ENCODE measurements at regions not wholly inside any gene's neighbourhood (a gene's known extent, or its start where the extent isn't known, plus 50 kb on each side); places are given as distances from the start of the nearest gene placed in this dataset.

DNA sequence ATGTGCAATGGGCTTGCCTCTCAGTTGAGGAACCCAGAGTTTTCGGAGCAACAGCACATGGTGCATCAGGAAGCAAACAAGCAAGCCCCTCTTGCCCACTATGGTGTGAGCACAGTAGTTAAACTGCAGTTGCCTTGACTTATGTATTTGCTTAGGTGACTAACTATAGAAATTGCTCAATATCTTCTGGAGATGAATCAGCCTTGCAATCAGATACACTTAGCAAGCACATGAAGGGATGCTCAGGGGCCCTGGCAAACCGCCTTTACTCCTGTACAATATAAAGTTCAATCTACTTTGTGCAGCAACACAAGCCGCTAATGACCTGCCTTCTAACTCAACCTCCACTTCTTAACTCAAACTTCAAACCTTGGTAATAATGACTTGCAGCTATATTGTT lies 581.7 kb upstream of the RIOK2 start:
- TF ChIP-seq, protein P1, sequence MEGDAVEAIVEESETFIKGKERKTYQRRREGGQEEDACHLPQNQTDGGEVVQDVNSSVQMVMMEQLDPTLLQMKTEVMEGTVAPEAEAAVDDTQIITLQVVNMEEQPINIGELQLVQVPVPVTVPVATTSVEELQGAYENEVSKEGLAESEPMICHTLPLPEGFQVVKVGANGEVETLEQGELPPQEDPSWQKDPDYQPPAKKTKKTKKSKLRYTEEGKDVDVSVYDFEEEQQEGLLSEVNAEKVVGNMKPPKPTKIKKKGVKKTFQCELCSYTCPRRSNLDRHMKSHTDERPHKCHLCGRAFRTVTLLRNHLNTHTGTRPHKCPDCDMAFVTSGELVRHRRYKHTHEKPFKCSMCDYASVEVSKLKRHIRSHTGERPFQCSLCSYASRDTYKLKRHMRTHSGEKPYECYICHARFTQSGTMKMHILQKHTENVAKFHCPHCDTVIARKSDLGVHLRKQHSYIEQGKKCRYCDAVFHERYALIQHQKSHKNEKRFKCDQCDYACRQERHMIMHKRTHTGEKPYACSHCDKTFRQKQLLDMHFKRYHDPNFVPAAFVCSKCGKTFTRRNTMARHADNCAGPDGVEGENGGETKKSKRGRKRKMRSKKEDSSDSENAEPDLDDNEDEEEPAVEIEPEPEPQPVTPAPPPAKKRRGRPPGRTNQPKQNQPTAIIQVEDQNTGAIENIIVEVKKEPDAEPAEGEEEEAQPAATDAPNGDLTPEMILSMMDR (IDR thresholded peaks at IDR 0.05; ENCODE audit: low read depth, low read length, missing control alignments): no peak
- DNase-seq (ENCODE audit: low read depth): no peak
- H3K4me3 ChIP-seq (ENCODE audit: low read depth, low read length): no peak overlapping the region

DNA sequence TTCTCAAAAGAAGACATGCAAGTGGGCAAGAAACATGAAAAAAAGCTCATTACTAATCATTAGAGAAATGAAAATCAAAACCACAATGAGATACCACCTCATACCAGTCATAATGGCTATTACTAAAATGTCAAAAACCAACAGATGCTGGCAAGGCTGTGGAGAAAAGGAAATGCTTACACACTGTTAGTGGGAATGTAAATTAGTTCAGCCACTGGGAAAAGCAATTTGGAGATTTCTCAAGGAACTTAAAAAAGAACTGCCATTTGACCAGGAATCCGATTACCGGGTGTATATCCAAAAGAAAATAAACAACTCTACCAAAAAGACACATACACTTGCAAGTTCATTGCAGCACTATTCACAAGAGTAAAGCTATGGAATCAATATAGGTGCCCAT lies 595.4 kb upstream of the RIOK2 start:
- TF ChIP-seq, protein P1 (IDR thresholded peaks at IDR 0.05; ENCODE audit: low read depth, low read length, missing control alignments): no peak
- no peak for DNase-seq (ENCODE audit: low read depth)
- no peak overlapping the region for H3K4me3 ChIP-seq (ENCODE audit: low read depth, low read length)

DNA sequence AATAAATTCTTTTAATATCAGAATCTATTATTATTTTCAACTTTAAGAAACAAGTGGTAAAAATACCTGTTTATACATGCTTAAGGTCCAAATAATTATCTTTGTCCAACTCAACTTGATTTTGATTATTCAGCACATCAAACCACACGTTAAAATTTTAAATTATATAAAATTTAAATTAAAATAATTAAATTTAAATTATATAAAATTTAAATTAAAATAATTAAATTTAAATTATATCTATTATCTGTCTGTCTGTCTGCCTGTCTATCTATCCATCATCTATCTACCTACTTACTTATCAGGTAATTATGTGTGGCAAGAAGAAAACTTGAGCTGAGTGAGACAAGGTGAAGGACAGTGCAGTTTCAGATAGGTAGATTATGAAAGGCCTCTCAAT lies 605.3 kb upstream of the RIOK2 start:
- no peak overlapping the region for H3K4me3 ChIP-seq (ENCODE audit: low read depth, low read length)
- DNase-seq (ENCODE audit: low read depth): no peak
- TF ChIP-seq, protein P1 (IDR thresholded peaks at IDR 0.05; ENCODE audit: low read depth, low read length, missing control alignments): no peak

DNA sequence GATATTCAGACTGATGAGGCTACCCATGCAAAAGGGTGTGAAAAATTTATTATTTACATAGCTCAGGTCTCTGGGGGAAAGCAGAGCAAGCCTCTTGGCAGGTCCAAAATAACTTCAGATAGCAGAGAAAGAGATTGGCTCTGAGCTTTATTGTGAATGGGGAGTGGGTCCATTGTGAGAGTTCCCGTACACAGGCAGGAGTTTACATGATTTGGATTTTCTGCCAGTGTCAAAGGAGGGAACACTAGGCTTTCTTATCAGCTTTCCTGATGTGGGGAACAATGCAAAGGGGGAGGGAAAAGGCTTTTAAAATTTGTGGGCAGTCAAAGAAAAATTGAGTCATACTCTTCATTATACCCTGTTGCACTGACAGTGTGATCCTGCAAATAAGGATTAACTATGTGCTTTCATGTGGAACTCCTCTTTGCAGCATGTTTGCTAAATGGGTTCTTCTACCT lies 615.0 kb upstream of the RIOK2 start:
- TF ChIP-seq, protein P1 (IDR thresholded peaks at IDR 0.05; ENCODE audit: low read depth, low read length, missing control alignments): no peak
- DNase-seq (ENCODE audit: low read depth): no peak
- no peak overlapping the region for H3K4me3 ChIP-seq (ENCODE audit: low read depth, low read length)

DNA sequence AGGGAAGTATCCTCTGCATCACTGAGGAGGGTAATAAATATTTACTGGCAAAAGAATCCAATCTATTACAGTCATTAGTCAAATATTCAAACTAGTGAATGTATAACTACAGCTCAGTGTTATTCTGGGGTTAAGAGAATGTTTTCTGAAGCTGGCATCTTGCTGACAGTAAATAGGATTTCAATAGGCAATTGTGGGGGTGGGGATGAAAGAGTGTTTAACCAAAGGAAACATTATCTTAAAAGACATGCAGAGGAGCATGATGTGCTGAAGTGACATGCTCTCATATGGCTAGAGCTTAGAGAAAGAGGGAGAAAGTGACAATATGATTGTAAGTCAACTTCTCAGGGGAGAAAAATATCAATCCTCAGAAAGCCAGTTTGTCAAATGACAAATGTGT lies 618.4 kb upstream of the RIOK2 start:
- DNase-seq (ENCODE audit: low read depth): no peak
- TF ChIP-seq, protein P1 (IDR thresholded peaks at IDR 0.05; ENCODE audit: low read depth, low read length, missing control alignments): no peak
- no peak overlapping the region for H3K4me3 ChIP-seq (ENCODE audit: low read depth, low read length)

DNA sequence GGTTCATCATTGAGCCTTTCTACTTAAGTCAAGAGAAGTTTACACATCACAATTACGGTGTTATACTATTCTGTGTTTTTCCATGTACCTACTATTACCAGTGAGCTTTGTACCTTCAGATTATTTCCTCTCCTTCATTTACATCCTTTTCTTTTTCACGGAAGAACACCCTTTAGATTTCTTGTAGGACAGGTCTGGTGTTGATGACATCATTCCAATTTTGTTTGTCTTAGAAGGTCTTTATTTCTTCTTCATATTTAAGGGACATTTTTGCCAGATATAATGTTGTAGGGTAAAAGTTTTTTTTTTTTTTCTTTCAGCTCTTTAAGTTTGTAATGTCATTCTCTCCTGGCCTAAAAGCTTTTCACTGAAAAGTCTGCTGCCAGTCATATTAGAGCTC lies 637.1 kb upstream of the RIOK2 start:
- DNase-seq (ENCODE audit: low read depth): no peak
- TF ChIP-seq, protein P1 (IDR thresholded peaks at IDR 0.05; ENCODE audit: low read depth, low read length, missing control alignments): no peak
- H3K4me3 ChIP-seq (ENCODE audit: low read depth, low read length): no peak overlapping the region

DNA sequence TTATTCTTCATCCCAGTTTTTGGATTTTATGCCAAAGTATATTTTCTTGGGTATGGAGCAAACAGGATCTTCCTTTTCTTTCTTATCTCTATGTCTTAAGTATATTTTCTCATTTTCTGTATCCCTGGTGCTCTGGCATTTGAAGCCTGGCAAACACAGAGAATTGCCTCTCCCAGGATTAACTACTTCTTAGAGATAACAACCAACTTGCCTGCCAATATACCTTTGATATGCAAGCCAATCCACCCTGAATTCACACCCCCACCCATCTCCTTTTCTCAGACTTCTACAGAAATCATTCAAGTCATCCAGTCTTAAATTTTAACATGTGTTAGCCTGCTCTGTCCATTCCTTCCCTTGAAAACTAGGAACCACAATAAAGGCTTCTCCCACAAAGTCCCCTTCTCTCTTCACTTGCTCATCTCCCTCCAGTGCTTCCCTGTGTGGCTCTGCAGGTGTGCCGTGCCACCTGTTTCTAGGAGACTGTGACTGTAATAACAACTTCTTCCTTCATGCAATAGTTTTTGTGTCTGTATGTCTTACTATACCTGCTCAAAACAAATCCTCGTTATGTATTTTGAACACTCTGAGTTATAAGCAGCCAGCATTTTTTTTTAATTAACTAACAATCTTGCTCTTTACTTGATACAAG lies 649.7 kb upstream of the RIOK2 start:
- TF ChIP-seq, protein P1 (IDR thresholded peaks at IDR 0.05; ENCODE audit: low read depth, low read length, missing control alignments): no peak
- no peak overlapping the region for H3K4me3 ChIP-seq (ENCODE audit: low read depth, low read length)
- no peak for DNase-seq (ENCODE audit: low read depth)

Data from GM12864 (cell line).